ENCODE measurements at regions not wholly inside any gene's neighbourhood (a gene's known extent, or its start where the extent isn't known, plus 50 kb on each side); places are given as distances from the start of the nearest gene placed in this dataset.

GRCh38 chr1:5256793-5257192 lies 602.4 kb downstream of the AJAP1 start:
- Histone ChIP-seq H3K36me3 (ENCODE audit: control insufficient read depth in 4 of 4, insufficient read depth in 4 of 4, low read length in 3 of 4) (no peaks in the 10 kb centered on the region), H3K4me1 (ENCODE audit: control extremely low read depth in 1 of 4, control insufficient read depth in 4 of 4, insufficient read depth in 4 of 4, low read length in 3 of 4) (no peaks in the 10 kb centered on the region), H3K4me3 (ENCODE audit: control insufficient read depth in 1 of 7, extremely low read depth in 1 of 7, insufficient read depth in 4 of 7, low read depth in 2 of 7, low read length in 6 of 7) (no peak overlapping the region), H3K27ac (ENCODE audit: insufficient read depth in 1 of 2, low read depth in 1 of 2, low read length in 2 of 2, poor library complexity in 1 of 2, severe bottlenecking in 2 of 2) (no peak overlapping the region), H3K9me3 (ENCODE audit: control extremely low read depth in 1 of 5, control insufficient read depth in 4 of 5, insufficient read depth in 2 of 5, low read depth in 1 of 5, low read length in 4 of 5) (peaks cover 0 to 19% (median 3%) of the 10 kb centered on the region in 5 experiments), H3K27me3 (replicated peaks in 2 of 5; ENCODE audit: control insufficient read depth in 4 of 5, insufficient read depth in 5 of 5, low read length in 4 of 5) (no peaks in the 10 kb centered on the region)
- ChIA-PET CTCF (no interaction called here), POLR2A (no interaction called here)
- WGBS (ENCODE audit: insufficient coverage): 100% methylated on average over 1 of the region's 2 CpGs
- DNase-seq: no peak

- Histone ChIP-seq H3K4me3 (ENCODE audit: control insufficient read depth in 1 of 7, extremely low read depth in 1 of 7, insufficient read depth in 4 of 7, low read depth in 2 of 7, low read length in 6 of 7) (no peak overlapping the region), H3K27me3 (replicated peaks in 2 of 5; ENCODE audit: control insufficient read depth in 4 of 5, insufficient read depth in 5 of 5, low read length in 4 of 5) (no peaks in the 10 kb centered on the region), H3K9me3 (ENCODE audit: control extremely low read depth in 1 of 5, control insufficient read depth in 4 of 5, insufficient read depth in 2 of 5, low read depth in 1 of 5, low read length in 4 of 5) (peaks cover 0 to 12% (median 2%) of the 10 kb centered on the region in 5 experiments), H3K4me1 (ENCODE audit: control extremely low read depth in 1 of 4, control insufficient read depth in 4 of 4, insufficient read depth in 4 of 4, low read length in 3 of 4) (no peaks in the 10 kb centered on the region), H3K36me3 (ENCODE audit: control insufficient read depth in 4 of 4, insufficient read depth in 4 of 4, low read length in 3 of 4) (no peaks in the 10 kb centered on the region), H3K27ac (ENCODE audit: insufficient read depth in 1 of 2, low read depth in 1 of 2, low read length in 2 of 2, poor library complexity in 1 of 2, severe bottlenecking in 2 of 2) (no peak overlapping the region)
- POLR2A ChIA-PET: no interaction called here
- DNase-seq: no peak
- 100% methylated on average over 1 of the region's 2 CpGs for WGBS (ENCODE audit: insufficient coverage)
- CTCF ChIA-PET: no interaction called here
Measured at GRCh38 chr1:5254975-5255374, 600.6 kb downstream of the AJAP1 start.

GRCh38 chr1:5254131-5254725 lies 599.8 kb downstream of the AJAP1 start:
- Histone ChIP-seq H3K9me3 (ENCODE audit: control extremely low read depth in 1 of 5, control insufficient read depth in 4 of 5, insufficient read depth in 2 of 5, low read depth in 1 of 5, low read length in 4 of 5) (peaks cover 0 to 9% (median 0%) of the 10 kb centered on the region in 5 experiments), H3K27me3 (replicated peaks in 2 of 5; ENCODE audit: control insufficient read depth in 4 of 5, insufficient read depth in 5 of 5, low read length in 4 of 5) (no peaks in the 10 kb centered on the region), H3K4me1 (ENCODE audit: control extremely low read depth in 1 of 4, control insufficient read depth in 4 of 4, insufficient read depth in 4 of 4, low read length in 3 of 4) (no peaks in the 10 kb centered on the region), H3K27ac (ENCODE audit: insufficient read depth in 1 of 2, low read depth in 1 of 2, low read length in 2 of 2, poor library complexity in 1 of 2, severe bottlenecking in 2 of 2) (no peak overlapping the region), H3K36me3 (ENCODE audit: control insufficient read depth in 4 of 4, insufficient read depth in 4 of 4, low read length in 3 of 4) (no peaks in the 10 kb centered on the region), H3K4me3 (ENCODE audit: control insufficient read depth in 1 of 7, extremely low read depth in 1 of 7, insufficient read depth in 4 of 7, low read depth in 2 of 7, low read length in 6 of 7) (no peak overlapping the region)
- 97% methylated on average over 15 of the region's 15 CpGs for WGBS (ENCODE audit: insufficient coverage)
- ChIA-PET POLR2A (no interaction called here), CTCF (no interaction called here)
- DNase-seq: no peak

- Histone ChIP-seq H3K27me3 (replicated peaks in 2 of 5; ENCODE audit: control insufficient read depth in 4 of 5, insufficient read depth in 5 of 5, low read length in 4 of 5) (no peaks in the 10 kb centered on the region), H3K9me3 (ENCODE audit: control extremely low read depth in 1 of 5, control insufficient read depth in 4 of 5, insufficient read depth in 2 of 5, low read depth in 1 of 5, low read length in 4 of 5) (peaks cover 0 to 2% (median 0%) of the 10 kb centered on the region in 5 experiments), H3K27ac (ENCODE audit: insufficient read depth in 1 of 2, low read depth in 1 of 2, low read length in 2 of 2, poor library complexity in 1 of 2, severe bottlenecking in 2 of 2) (no peak overlapping the region), H3K36me3 (ENCODE audit: control insufficient read depth in 4 of 4, insufficient read depth in 4 of 4, low read length in 3 of 4) (no peaks in the 10 kb centered on the region), H3K4me1 (ENCODE audit: control extremely low read depth in 1 of 4, control insufficient read depth in 4 of 4, insufficient read depth in 4 of 4, low read length in 3 of 4) (no peaks in the 10 kb centered on the region), H3K4me3 (ENCODE audit: control insufficient read depth in 1 of 7, extremely low read depth in 1 of 7, insufficient read depth in 4 of 7, low read depth in 2 of 7, low read length in 6 of 7) (no peak overlapping the region)
- ChIA-PET CTCF (no interaction called here), POLR2A (no interaction called here)
- WGBS (ENCODE audit: insufficient coverage): 93% methylated on average over 3 of the region's 5 CpGs
- no peak for DNase-seq
Measured at GRCh38 chr1:5253036-5253435, 598.6 kb downstream of the AJAP1 start.

- 88% methylated on average over 2 of the region's 2 CpGs for WGBS (ENCODE audit: insufficient coverage)
- CTCF ChIA-PET: no interaction called here
- POLR2A ChIA-PET: no interaction called here
- no peaks in the 10 kb centered on the region for H3K27me3 ChIP-seq (replicated peaks in 2 of 5; ENCODE audit: control insufficient read depth in 4 of 5, insufficient read depth in 5 of 5, low read length in 4 of 5)
- H3K9me3 ChIP-seq (ENCODE audit: control extremely low read depth in 1 of 5, control insufficient read depth in 4 of 5, insufficient read depth in 2 of 5, low read depth in 1 of 5, low read length in 4 of 5): peaks cover 0 to 4% (median 0%) of the 10 kb centered on the region in 5 experiments
- no peak overlapping the region for H3K4me3 ChIP-seq (ENCODE audit: control insufficient read depth in 1 of 7, extremely low read depth in 1 of 7, insufficient read depth in 4 of 7, low read depth in 2 of 7, low read length in 6 of 7)
- no peaks in the 10 kb centered on the region for H3K4me1 ChIP-seq (ENCODE audit: control extremely low read depth in 1 of 4, control insufficient read depth in 4 of 4, insufficient read depth in 4 of 4, low read length in 3 of 4)
- H3K27ac ChIP-seq (ENCODE audit: insufficient read depth in 1 of 2, low read depth in 1 of 2, low read length in 2 of 2, poor library complexity in 1 of 2, severe bottlenecking in 2 of 2): no peak overlapping the region
- no peak for DNase-seq
- no peaks in the 10 kb centered on the region for H3K36me3 ChIP-seq (ENCODE audit: control insufficient read depth in 4 of 4, insufficient read depth in 4 of 4, low read length in 3 of 4)
Measured at GRCh38 chr1:5250336-5250735, 595.9 kb downstream of the AJAP1 start.

GRCh38 chr1:5245348-5245747 lies 590.9 kb downstream of the AJAP1 start:
- peaks cover 0 to 4% (median 0%) of the 10 kb centered on the region in 5 experiments for H3K9me3 ChIP-seq (ENCODE audit: control extremely low read depth in 1 of 5, control insufficient read depth in 4 of 5, insufficient read depth in 2 of 5, low read depth in 1 of 5, low read length in 4 of 5)
- WGBS (ENCODE audit: insufficient coverage): 94% methylated on average over 4 of the region's 5 CpGs
- H3K27me3 ChIP-seq (replicated peaks in 2 of 5; ENCODE audit: control insufficient read depth in 4 of 5, insufficient read depth in 5 of 5, low read length in 4 of 5): peaks cover 0 to 3% (median 0%) of the 10 kb centered on the region in 5 experiments
- H3K4me3 ChIP-seq (ENCODE audit: control insufficient read depth in 1 of 7, extremely low read depth in 1 of 7, insufficient read depth in 4 of 7, low read depth in 2 of 7, low read length in 6 of 7): no peak overlapping the region
- H3K4me1 ChIP-seq (ENCODE audit: control extremely low read depth in 1 of 4, control insufficient read depth in 4 of 4, insufficient read depth in 4 of 4, low read length in 3 of 4): no peaks in the 10 kb centered on the region
- POLR2A ChIA-PET: no interaction called here
- CTCF ChIA-PET: no interaction called here
- no peak overlapping the region for H3K27ac ChIP-seq (ENCODE audit: insufficient read depth in 1 of 2, low read depth in 1 of 2, low read length in 2 of 2, poor library complexity in 1 of 2, severe bottlenecking in 2 of 2)
- no peaks in the 10 kb centered on the region for H3K36me3 ChIP-seq (ENCODE audit: control insufficient read depth in 4 of 4, insufficient read depth in 4 of 4, low read length in 3 of 4)
- DNase-seq: no peak

- peaks cover 0 to 3% (median 0%) of the 10 kb centered on the region in 5 experiments for H3K27me3 ChIP-seq (replicated peaks in 2 of 5; ENCODE audit: control insufficient read depth in 4 of 5, insufficient read depth in 5 of 5, low read length in 4 of 5)
- H3K4me3 ChIP-seq (ENCODE audit: control insufficient read depth in 1 of 7, extremely low read depth in 1 of 7, insufficient read depth in 4 of 7, low read depth in 2 of 7, low read length in 6 of 7): no peak overlapping the region
- 83% methylated on average over 10 of the region's 13 CpGs for WGBS (ENCODE audit: insufficient coverage)
- H3K4me1 ChIP-seq (ENCODE audit: control extremely low read depth in 1 of 4, control insufficient read depth in 4 of 4, insufficient read depth in 4 of 4, low read length in 3 of 4): no peaks in the 10 kb centered on the region
- no peaks in the 10 kb centered on the region for H3K36me3 ChIP-seq (ENCODE audit: control insufficient read depth in 4 of 4, insufficient read depth in 4 of 4, low read length in 3 of 4)
- ChIA-PET CTCF (no interaction called here), POLR2A (no interaction called here)
- H3K27ac ChIP-seq (ENCODE audit: insufficient read depth in 1 of 2, low read depth in 1 of 2, low read length in 2 of 2, poor library complexity in 1 of 2, severe bottlenecking in 2 of 2): no peak overlapping the region
- DNase-seq: no peak
- peaks cover 0 to 3% (median 0%) of the 10 kb centered on the region in 5 experiments for H3K9me3 ChIP-seq (ENCODE audit: control extremely low read depth in 1 of 5, control insufficient read depth in 4 of 5, insufficient read depth in 2 of 5, low read depth in 1 of 5, low read length in 4 of 5)
Measured at GRCh38 chr1:5244631-5245285, 590.3 kb downstream of the AJAP1 start.
